ENCODE measurements at regions not wholly inside any gene's neighbourhood (a gene's known extent, or its start where the extent isn't known, plus 50 kb on each side); places are given as distances from the start of the nearest gene placed in this dataset.
"Not testable (repeated sequence)": the region's sequence is repeated elsewhere in the genome, so short reads cannot be mapped to it uniquely, and the experiment has no call there.

- H3K9me3 ChIP-seq (ENCODE audit: low read depth): no peaks in the 10 kb centered on the region
- no peaks in the 10 kb centered on the region for H3K4me1 ChIP-seq (ENCODE audit: low read depth)
- no peaks in the 10 kb centered on the region for H3K27me3 ChIP-seq
- no peaks in the 10 kb centered on the region for H3K36me3 ChIP-seq
- H3K27ac ChIP-seq: no peak overlapping the region
- no peak for TF ChIP-seq CTCF (IDR thresholded peaks at IDR 0.05; ENCODE audit: low read depth, low read length)
- no peak for DNase-seq (ENCODE audit: low read depth in 1 of 2, low spot score in 1 of 2)
- H3K4me3 ChIP-seq: no peak overlapping the region
Measured at GRCh38 chr15:96869122-96869521, 538.6 kb downstream of the NR2F2 start.

GRCh38 chr15:96869790-96870189, 539.3 kb downstream of the NR2F2 start:
- Histone ChIP-seq H3K27ac (no peak overlapping the region), H3K9me3 (ENCODE audit: low read depth) (no peaks in the 10 kb centered on the region), H3K36me3 (no peaks in the 10 kb centered on the region), H3K4me3 (no peak overlapping the region), H3K27me3 (no peaks in the 10 kb centered on the region), H3K4me1 (ENCODE audit: low read depth) (no peaks in the 10 kb centered on the region)
- DNase-seq (ENCODE audit: low read depth in 1 of 2, low spot score in 1 of 2): no peak
- TF ChIP-seq CTCF (IDR thresholded peaks at IDR 0.05; ENCODE audit: low read depth, low read length): no peak

GRCh38 chr15:96870580-96870979, 540.1 kb downstream of the NR2F2 start:
- TF ChIP-seq CTCF (IDR thresholded peaks at IDR 0.05; ENCODE audit: low read depth, low read length): no peak
- H3K36me3 ChIP-seq: no peaks in the 10 kb centered on the region

GRCh38 chr15:96877442-96877841, 546.9 kb downstream of the NR2F2 start:
- not testable (repeated sequence) for H3K27ac ChIP-seq; H3K4me3 ChIP-seq; H3K27me3 ChIP-seq; H3K36me3 ChIP-seq; H3K4me1 ChIP-seq (ENCODE audit: low read depth); H3K9me3 ChIP-seq (ENCODE audit: low read depth); DNase-seq (ENCODE audit: low read depth in 1 of 2, low spot score in 1 of 2)

More at GRCh38 chr15:96870580-96870979, 540.1 kb downstream of the NR2F2 start:
- no peak for DNase-seq (ENCODE audit: low read depth in 1 of 2, low spot score in 1 of 2)
- Histone ChIP-seq H3K27me3 (no peaks in the 10 kb centered on the region), H3K4me3 (no peak overlapping the region), H3K4me1 (ENCODE audit: low read depth) (no peaks in the 10 kb centered on the region), H3K27ac (no peak overlapping the region), H3K9me3 (ENCODE audit: low read depth) (no peaks in the 10 kb centered on the region)

- no peak for TF ChIP-seq CTCF (IDR thresholded peaks at IDR 0.05; ENCODE audit: low read depth, low read length)
- no peak overlapping the region for H3K4me3 ChIP-seq
- H3K27ac ChIP-seq: no peak overlapping the region
- H3K36me3 ChIP-seq: no peaks in the 10 kb centered on the region
- no peaks in the 10 kb centered on the region for H3K27me3 ChIP-seq
- peak in 1 of 2 donors; percentile 44 for DNase-seq (ENCODE audit: low read depth in 1 of 2, low spot score in 1 of 2)
- no peaks in the 10 kb centered on the region for H3K9me3 ChIP-seq (ENCODE audit: low read depth)
- no peaks in the 10 kb centered on the region for H3K4me1 ChIP-seq (ENCODE audit: low read depth)
Measured at GRCh38 chr15:96878129-96878528, 547.6 kb downstream of the NR2F2 start.

- H3K27ac ChIP-seq: no peak overlapping the region
- no peaks in the 10 kb centered on the region for H3K9me3 ChIP-seq (ENCODE audit: low read depth)
- no peaks in the 10 kb centered on the region for H3K36me3 ChIP-seq
- H3K4me3 ChIP-seq: no peak overlapping the region
- no peak for TF ChIP-seq CTCF (IDR thresholded peaks at IDR 0.05; ENCODE audit: low read depth, low read length)
- no peaks in the 10 kb centered on the region for H3K27me3 ChIP-seq
- peak in 1 of 2 donors; percentile 6 for DNase-seq (ENCODE audit: low read depth in 1 of 2, low spot score in 1 of 2)
- no peaks in the 10 kb centered on the region for H3K4me1 ChIP-seq (ENCODE audit: low read depth)
Measured at GRCh38 chr15:96882121-96882772, 551.7 kb downstream of the NR2F2 start.
